ENCODE measurements at regions not wholly inside any gene's neighbourhood (a gene's known extent, or its start where the extent isn't known, plus 50 kb on each side); places are given as distances from the start of the nearest gene placed in this dataset.

DNA sequence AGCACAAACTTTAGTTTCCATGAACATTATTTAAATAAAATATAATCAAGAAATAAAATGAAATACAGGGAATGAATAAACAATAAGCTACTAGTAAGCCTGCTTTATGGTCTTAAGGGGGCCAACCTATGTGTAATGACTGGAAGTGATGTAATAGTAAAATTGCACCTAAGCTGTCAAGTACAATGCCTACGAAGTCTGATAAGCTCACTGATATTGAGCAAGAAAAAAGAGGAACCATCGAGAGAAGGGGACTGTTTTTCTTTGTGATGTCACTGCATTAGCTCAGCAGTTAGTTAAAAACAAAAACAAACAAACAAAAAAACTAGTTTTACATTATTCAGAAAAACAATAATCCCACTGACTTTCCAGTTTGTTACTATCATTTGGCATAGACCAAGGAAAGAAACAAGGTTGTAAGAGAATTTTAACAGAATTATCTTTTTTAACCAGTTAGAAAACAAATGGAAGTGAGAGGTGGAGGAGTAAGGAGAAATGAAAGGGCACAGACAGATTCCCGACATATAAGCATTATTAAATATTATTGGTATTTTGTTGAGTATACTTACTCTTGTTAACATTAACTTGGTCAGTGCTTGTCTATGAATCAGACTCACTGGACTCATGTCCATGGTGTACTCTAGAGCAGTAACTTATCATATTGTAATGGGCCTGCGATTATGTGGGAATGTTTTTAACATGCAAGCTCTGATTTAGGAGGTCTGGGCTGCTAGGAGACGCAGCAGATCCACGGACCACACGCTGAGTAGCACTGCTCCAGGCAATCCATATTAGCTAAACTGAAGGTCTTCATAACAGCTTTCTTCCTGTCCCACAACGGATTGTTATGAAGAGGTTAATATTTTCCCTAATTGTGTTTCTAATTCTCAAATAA lies 99.6 kb upstream of the HMGCLL1 start:
- H3K27me3 ChIP-seq (replicated peaks; ENCODE audit: insufficient read depth) = no peaks in the 10 kb centered on the region
- no peak overlapping the region for H3K4me2 ChIP-seq (ENCODE audit: unreplicated experiment)
- H3K27ac ChIP-seq = no peak overlapping the region
- DNase-seq = no peak
- H2AFZ ChIP-seq = no peak overlapping the region
- no peak overlapping the region for H3K9ac ChIP-seq
- in situ Hi-C loops (cut with MboI) = no loop called here
- no peak for TF ChIP-seq EZH2phosphoT487 (IDR thresholded peaks at IDR 0.05; ENCODE audit: insufficient read depth, low read depth)
- TF ChIP-seq EZH2 (IDR thresholded peaks at IDR 0.05; ENCODE audit: insufficient read depth, poor library complexity, severe bottlenecking) = no peak
- no peaks in the 10 kb centered on the region for H3K36me3 ChIP-seq (ENCODE audit: low read depth)
- H4K20me1 ChIP-seq (ENCODE audit: insufficient read depth) = no peaks in the 10 kb centered on the region
- 58 to 60% methylated on average over 8 of the region's 8 CpGs for WGBS, 2 experiments (ENCODE audit: low coverage in 1 of 2, low lambda C conversion rate in 2 of 2, missing lambda C conversion rate in 2 of 2)
- H3K9me3 ChIP-seq (ENCODE audit: low read depth) = no peaks in the 10 kb centered on the region
- no peaks in the 10 kb centered on the region for H3K4me1 ChIP-seq (ENCODE audit: insufficient read depth)
- no peaks in the 10 kb centered on the region for H3K79me2 ChIP-seq (ENCODE audit: insufficient read depth)
- H3K4me3 ChIP-seq = no peak overlapping the region
- no peaks in the 10 kb centered on the region for H3F3A ChIP-seq (ENCODE audit: insufficient read depth)
- no peaks in the 10 kb centered on the region for H3K9me2 ChIP-seq (ENCODE audit: insufficient read depth)

GRCh38 chr6:55676736-55677135 lies 97.7 kb upstream of the HMGCLL1 start:
- TF ChIP-seq EZH2 (IDR thresholded peaks at IDR 0.05; ENCODE audit: insufficient read depth, poor library complexity, severe bottlenecking) (no peak), EZH2phosphoT487 (IDR thresholded peaks at IDR 0.05; ENCODE audit: insufficient read depth, low read depth) (no peak)
- Histone ChIP-seq H3K27me3 (replicated peaks; ENCODE audit: insufficient read depth) (no peaks in the 10 kb centered on the region), H3F3A (ENCODE audit: insufficient read depth) (no peaks in the 10 kb centered on the region), H3K4me1 (ENCODE audit: insufficient read depth) (no peaks in the 10 kb centered on the region), H3K9ac (no peak overlapping the region), H3K4me2 (ENCODE audit: unreplicated experiment) (no peak overlapping the region), H3K79me2 (ENCODE audit: insufficient read depth) (no peaks in the 10 kb centered on the region), H4K20me1 (ENCODE audit: insufficient read depth) (no peaks in the 10 kb centered on the region), H3K9me2 (ENCODE audit: insufficient read depth) (no peaks in the 10 kb centered on the region), H2AFZ (no peak overlapping the region), H3K27ac (no peak overlapping the region), H3K9me3 (ENCODE audit: low read depth) (no peaks in the 10 kb centered on the region), H3K4me3 (no peak overlapping the region), H3K36me3 (ENCODE audit: low read depth) (no peaks in the 10 kb centered on the region)
- WGBS, 2 experiments (ENCODE audit: low coverage in 1 of 2, low lambda C conversion rate in 2 of 2, missing lambda C conversion rate in 2 of 2) = 94 to 95% methylated on average over 5 of the region's 5 CpGs
- DNase-seq = no peak
- in situ Hi-C loops (cut with MboI) = no loop called here

GRCh38 chr6:55675941-55676340 lies 96.9 kb upstream of the HMGCLL1 start:
- H3K9me3 ChIP-seq (ENCODE audit: low read depth) = no peaks in the 10 kb centered on the region
- no peak overlapping the region for H2AFZ ChIP-seq
- in situ Hi-C loops (cut with MboI) = no loop called here
- TF ChIP-seq EZH2 (IDR thresholded peaks at IDR 0.05; ENCODE audit: insufficient read depth, poor library complexity, severe bottlenecking) (no peak), EZH2phosphoT487 (IDR thresholded peaks at IDR 0.05; ENCODE audit: insufficient read depth, low read depth) (no peak)
- no peaks in the 10 kb centered on the region for H3K9me2 ChIP-seq (ENCODE audit: insufficient read depth)
- no peaks in the 10 kb centered on the region for H3K36me3 ChIP-seq (ENCODE audit: low read depth)
- H3K9ac ChIP-seq = no peak overlapping the region
- H3K79me2 ChIP-seq (ENCODE audit: insufficient read depth) = no peaks in the 10 kb centered on the region
- H3F3A ChIP-seq (ENCODE audit: insufficient read depth) = no peaks in the 10 kb centered on the region
- no peak for DNase-seq
- no peak overlapping the region for H3K4me2 ChIP-seq (ENCODE audit: unreplicated experiment)
- no peaks in the 10 kb centered on the region for H3K27me3 ChIP-seq (replicated peaks; ENCODE audit: insufficient read depth)
- no peak overlapping the region for H3K4me3 ChIP-seq
- no peaks in the 10 kb centered on the region for H3K4me1 ChIP-seq (ENCODE audit: insufficient read depth)
- no peaks in the 10 kb centered on the region for H4K20me1 ChIP-seq (ENCODE audit: insufficient read depth)
- no peak overlapping the region for H3K27ac ChIP-seq

GRCh38 chr6:55674672-55675071 lies 95.7 kb upstream of the HMGCLL1 start:
- 3 to 8% methylated on average over 1 of the region's 1 CpG for WGBS, 2 experiments (ENCODE audit: low coverage in 1 of 2, low lambda C conversion rate in 2 of 2, missing lambda C conversion rate in 2 of 2)
- Histone ChIP-seq H3K79me2 (ENCODE audit: insufficient read depth) (no peaks in the 10 kb centered on the region), H3K27ac (no peak overlapping the region), H3F3A (ENCODE audit: insufficient read depth) (no peaks in the 10 kb centered on the region), H3K36me3 (ENCODE audit: low read depth) (no peaks in the 10 kb centered on the region), H3K4me3 (no peak overlapping the region), H2AFZ (no peak overlapping the region), H3K9me3 (ENCODE audit: low read depth) (no peaks in the 10 kb centered on the region), H3K27me3 (replicated peaks; ENCODE audit: insufficient read depth) (no peaks in the 10 kb centered on the region), H3K9ac (no peak overlapping the region), H3K9me2 (ENCODE audit: insufficient read depth) (no peaks in the 10 kb centered on the region; the same call in 1 of the 2 replicates), H3K4me2 (ENCODE audit: unreplicated experiment) (no peak overlapping the region), H4K20me1 (ENCODE audit: insufficient read depth) (no peaks in the 10 kb centered on the region), H3K4me1 (ENCODE audit: insufficient read depth) (no peaks in the 10 kb centered on the region)
- no peak for DNase-seq
- in situ Hi-C loops (cut with MboI) = no loop called here
- TF ChIP-seq EZH2 (IDR thresholded peaks at IDR 0.05; ENCODE audit: insufficient read depth, poor library complexity, severe bottlenecking) (no peak), EZH2phosphoT487 (IDR thresholded peaks at IDR 0.05; ENCODE audit: insufficient read depth, low read depth) (no peak)
